Endothelial cell of umbilical vein (primary cell): ENCODE measurements at regions not wholly inside any gene's neighbourhood (a gene's known extent, or its start where the extent isn't known, plus 50 kb on each side); places are given as distances from the start of the nearest gene placed in this dataset.

Experiments
- BruUV-seq: library from RNA; stranded (reverse); fragments of 400-500 nt; replicated peaks from 2 replicates; lab custom pipeline; 2021; lab: Mats Ljungman, UMichigan
- CTCF ChIA-PET: fragments of 300-600, 350-600 bp; sonication (Branson Sonifier 250); formaldehyde crosslinking; loops from one replicate; lab custom pipeline; 2021; ENCODE audit warnings: antibody characterized with exemption, inconsistent platforms; lab: Charles Lee
- POLR2A ChIA-PET: fragments of 300-600, 350-600 bp; sonication (Branson Sonifier 250); formaldehyde crosslinking; loops from one replicate; lab custom pipeline; 2021; ENCODE audit warnings: antibody characterized with exemption, inconsistent platforms; lab: Charles Lee
- DNase-seq: peaks from one replicate; pipeline ENCODE4 v3.0.0-alpha.2; 2011; ENCODE audit warnings: low read depth, low spot score
- FAIRE-seq: peaks from 2 replicates; lab custom pipeline; 2011; peaks lifted over from hg19 to GRCh38; lab: Jason Lieb, UNC
- H2AFZ ChIP-seq: 2 replicates; pipeline ENCODE4 v1.6.0; 2012; ENCODE audit warnings: low read depth, low read length, control low read depth, inconsistent platforms
- H3K27ac ChIP-seq: 2 replicates; pipeline ENCODE4 v1.5.1; 2011; ENCODE audit warnings: low read depth, mild to moderate bottlenecking, control low read depth, low read length, moderate library complexity; ENCODE audit not compliant: insufficient read depth
- H3K27me3 ChIP-seq, 2 experiments: 2 replicates each; pipeline versions ENCODE4 v1.6.0 to v1.6.1; 2011; ENCODE audit warnings: low read length in 2 of 2, mixed read lengths in 1 of 2; ENCODE audit not compliant: control insufficient read depth in 2 of 2, insufficient read depth in 2 of 2
- H3K36me3 ChIP-seq, 2 experiments: 2 replicates in 1 of 2; 3 replicates in 1 of 2; pipeline ENCODE4 v1.5.1; 2011; ENCODE audit warnings: low read length in 2 of 2, mild to moderate bottlenecking in 1 of 2, moderate library complexity in 1 of 2; ENCODE audit not compliant: control insufficient read depth in 2 of 2, insufficient read depth in 2 of 2; ENCODE audit errors: extremely low read depth in 1 of 2
- H3K4me1 ChIP-seq: 3 replicates; pipeline ENCODE4 v1.5.1; 2011; ENCODE audit warnings: mild to moderate bottlenecking, low read length; ENCODE audit not compliant: control insufficient read depth, insufficient read depth; ENCODE audit errors: extremely low read depth
- H3K4me2 ChIP-seq: 2 replicates; pipeline ENCODE4 v1.6.1; 2011; ENCODE audit warnings: low read length, control low read depth, mixed read lengths; ENCODE audit not compliant: insufficient read depth
- H3K4me3 ChIP-seq, 3 experiments: fragments of 200-600 bp in 1 of 3; sonication (generic), shearing (Covaris generic) in 1 of 3; replicated peaks in 1 of 3; 2 replicates each; pipeline ENCODE4 v1.5.1; 2011 to 2016; ENCODE audit warnings: control low read depth in 3 of 3, low read length in 3 of 3, mild to moderate bottlenecking in 2 of 3, inconsistent platforms in 1 of 3, low read depth in 1 of 3, moderate library complexity in 1 of 3; ENCODE audit not compliant: insufficient read depth in 1 of 3
- H3K79me2 ChIP-seq: 2 replicates; pipeline ENCODE4 v1.6.0; 2012; ENCODE audit warnings: low read length, inconsistent platforms; ENCODE audit not compliant: control insufficient read depth, insufficient read depth
- H3K9ac ChIP-seq: replicated peaks from 2 replicates; pipeline ENCODE3; 2011; ENCODE audit warnings: low read length, control low read depth; ENCODE audit not compliant: insufficient read depth; ENCODE audit errors: extremely low read depth
- H3K9me1 ChIP-seq: replicated peaks from 3 replicates; pipeline ENCODE4 v1.6.0; 2011; ENCODE audit warnings: mild to moderate bottlenecking, low read length; ENCODE audit not compliant: control insufficient read depth, insufficient read depth; ENCODE audit errors: extremely low read depth
- H3K9me3 ChIP-seq: replicated peaks from 2 replicates; pipeline ENCODE4 v1.5.1; 2012; ENCODE audit warnings: low read length, inconsistent platforms; ENCODE audit not compliant: control insufficient read depth, insufficient read depth
- H4K20me1 ChIP-seq: replicated peaks from 2 replicates; pipeline ENCODE3; 2011; ENCODE audit warnings: mild to moderate bottlenecking, low read length; ENCODE audit not compliant: control insufficient read depth, insufficient read depth; ENCODE audit errors: extremely low read depth
- EZH2 ChIP-seq: IDR thresholded peaks from 2 replicates; pipeline ENCODE4 v1.6.1; 2012; ENCODE audit warnings: borderline replicate concordance, low read depth, mild to moderate bottlenecking, moderate library complexity, low read length, inconsistent platforms; ENCODE audit not compliant: severe bottlenecking
- GATA2 ChIP-seq: IDR thresholded peaks from 2 replicates; pipeline ENCODE4 v1.7.0; 2011; ENCODE audit warnings: low read depth, mild to moderate bottlenecking, moderate library complexity, mixed read lengths, low read length; ENCODE audit not compliant: insufficient read length, insufficient read depth
- JUN ChIP-seq: IDR thresholded peaks from 2 replicates; pipeline ENCODE4 v1.6.1; 2011; ENCODE audit warnings: borderline replicate concordance, low read depth; ENCODE audit not compliant: insufficient read length, insufficient read depth
- MYC ChIP-seq: IDR thresholded peaks from one replicate; pipeline ENCODE4 v1.6.1; 2011; ENCODE audit warnings: mild to moderate bottlenecking, low read depth, low read length
- POLR2A ChIP-seq: IDR thresholded peaks from 2 replicates; pipeline ENCODE4 v1.6.1; 2012; ENCODE audit warnings: low read depth, mild to moderate bottlenecking, control low read depth, low read length
- POLR2AphosphoS5 ChIP-seq: IDR thresholded peaks from 2 replicates; pipeline ENCODE4 v1.6.1; 2012; ENCODE audit warnings: low read depth, mild to moderate bottlenecking, control low read depth, low read length, moderate library complexity; ENCODE audit not compliant: insufficient read depth
- dilution Hi-C: fragments of 300-500 bp; cut with MboI; formaldehyde crosslinking; loops from one replicate; pipeline ENCODE4 v1.15.0; 2019; ENCODE audit warnings: low sequenced_read_pairs; ENCODE audit not compliant: extremely low pct_ligation_motif_present
- intact Hi-C: fragments of 100-400 bp; cut with micrococcal nuclease; formaldehyde crosslinking; loops from one replicate; pipeline ENCODE4 v1.10.0; 2022
- TF ChIP-seq, protein P1 (sequence below), 2 donors: IDR thresholded peaks; 1 replicate in 1 of 2; 2 replicates in 1 of 2; pipeline ENCODE4 v1.5.1; 2011; ENCODE audit warnings: low read length in 2 of 2, mild to moderate bottlenecking in 2 of 2, moderate library complexity in 2 of 2, control low read depth in 1 of 2, inconsistent platforms in 1 of 2, low read depth in 1 of 2; ENCODE audit not compliant: insufficient read depth in 1 of 2; ENCODE audit errors: extremely low read depth in 1 of 2

DNA sequence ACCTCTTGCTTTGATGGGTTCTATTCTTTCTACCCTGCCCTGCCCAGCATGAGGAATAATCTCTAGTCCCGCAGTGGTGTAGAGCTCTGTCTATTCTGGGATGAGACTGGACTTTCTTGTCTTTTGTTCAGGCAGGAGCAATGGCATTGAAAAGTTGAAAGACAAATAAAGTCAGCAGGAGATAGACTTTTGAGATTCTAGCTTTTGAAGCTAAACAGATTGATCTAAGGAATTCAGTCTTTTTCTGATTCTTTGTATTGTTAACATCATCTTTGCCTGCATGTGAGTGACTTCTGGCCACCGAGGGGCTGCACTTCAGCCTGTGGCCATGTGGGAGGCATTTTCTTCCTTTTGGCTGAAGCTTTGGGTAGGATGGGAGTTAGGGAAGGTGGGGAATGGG is 132.4 kb downstream of the MRPL57 start:
- H3K27me3 ChIP-seq: no peaks in the 10 kb centered on the region
- no peaks in the 10 kb centered on the region for H3K9me1 ChIP-seq
- no peak overlapping the region for H3K4me2 ChIP-seq
- H3K4me1 ChIP-seq: no peaks in the 10 kb centered on the region
- no peak overlapping the region for H2AFZ ChIP-seq
- ChIA-PET CTCF (interaction anchor here (1.5 to 2.3 kb wide), 2 partner anchors 11 to 12 kb away, joined by 3 to 8 read pairs; no protein-coding TSS in a partner anchor), POLR2A (no interaction called here)
- no peak overlapping the region for H3K4me3 ChIP-seq
- dilution Hi-C loops: no loop called here
- DNase-seq (no peak), FAIRE-seq (no peak)
- intact Hi-C loops: no loop called here
- H3K9ac ChIP-seq: no peak overlapping the region
- H3K79me2 ChIP-seq: no peaks in the 10 kb centered on the region
- no peaks in the 10 kb centered on the region for H3K9me3 ChIP-seq
- no TSS peak for BruUV-seq
- no peaks in the 10 kb centered on the region for H4K20me1 ChIP-seq
- no peak for TF ChIP-seq MYC
- TF ChIP-seq JUN: no peak
- no peak for TF ChIP-seq POLR2A
- TF ChIP-seq, protein P1, sequence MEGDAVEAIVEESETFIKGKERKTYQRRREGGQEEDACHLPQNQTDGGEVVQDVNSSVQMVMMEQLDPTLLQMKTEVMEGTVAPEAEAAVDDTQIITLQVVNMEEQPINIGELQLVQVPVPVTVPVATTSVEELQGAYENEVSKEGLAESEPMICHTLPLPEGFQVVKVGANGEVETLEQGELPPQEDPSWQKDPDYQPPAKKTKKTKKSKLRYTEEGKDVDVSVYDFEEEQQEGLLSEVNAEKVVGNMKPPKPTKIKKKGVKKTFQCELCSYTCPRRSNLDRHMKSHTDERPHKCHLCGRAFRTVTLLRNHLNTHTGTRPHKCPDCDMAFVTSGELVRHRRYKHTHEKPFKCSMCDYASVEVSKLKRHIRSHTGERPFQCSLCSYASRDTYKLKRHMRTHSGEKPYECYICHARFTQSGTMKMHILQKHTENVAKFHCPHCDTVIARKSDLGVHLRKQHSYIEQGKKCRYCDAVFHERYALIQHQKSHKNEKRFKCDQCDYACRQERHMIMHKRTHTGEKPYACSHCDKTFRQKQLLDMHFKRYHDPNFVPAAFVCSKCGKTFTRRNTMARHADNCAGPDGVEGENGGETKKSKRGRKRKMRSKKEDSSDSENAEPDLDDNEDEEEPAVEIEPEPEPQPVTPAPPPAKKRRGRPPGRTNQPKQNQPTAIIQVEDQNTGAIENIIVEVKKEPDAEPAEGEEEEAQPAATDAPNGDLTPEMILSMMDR (IDR thresholded peaks at IDR 0.05; ENCODE audit: extremely low read depth in 1 of 2, insufficient read depth in 1 of 2, low read depth in 1 of 2, low read length in 2 of 2): no peak
- TF ChIP-seq POLR2AphosphoS5: no peak
- TF ChIP-seq GATA2: no peak
- no peak for TF ChIP-seq EZH2
- H3K36me3 ChIP-seq: no peaks in the 10 kb centered on the region
- H3K27ac ChIP-seq: no peak overlapping the region
